ENCODE measurements at regions not wholly inside any gene's neighbourhood (a gene's known extent, or its start where the extent isn't known, plus 50 kb on each side); places are given as distances from the start of the nearest gene placed in this dataset.

GRCh38 chr4:137659431-137659830 is 127.1 kb upstream of the PCDH18 start:
- TF ChIP-seq POLR2AphosphoS5 (IDR thresholded peaks at IDR 0.05), result no peak
- TF ChIP-seq POLR2A (IDR thresholded peaks at IDR 0.05), result no peak
- TF ChIP-seq CTCF (IDR thresholded peaks at IDR 0.05), result no peak
